Testis (tissue), 2 donors: ENCODE measurements at regions not wholly inside any gene's neighbourhood (a gene's known extent, or its start where the extent isn't known, plus 50 kb on each side); places are given as distances from the start of the nearest gene placed in this dataset.

Source experiments
- DNase-seq: peaks from one replicate; pipeline ENCODE4 v3.0.0-alpha.2; 2019
- H3K27ac ChIP-seq, 2 donors: fragments of 200-600 bp; sonication (generic); one replicate each; pipeline ENCODE4 v1.5.1; 2019
- H3K27me3 ChIP-seq: fragments of 200-600 bp; sonication (generic); one replicate; pipeline ENCODE4 v1.5.1; 2019
- H3K36me3 ChIP-seq: fragments of 200-600 bp; sonication (generic); one replicate; pipeline ENCODE4 v1.5.1; 2017; ENCODE audit warnings: low read depth; ENCODE audit errors: missing control alignments
- H3K4me1 ChIP-seq: fragments of 200-600 bp; sonication (generic); one replicate; pipeline ENCODE4 v1.5.1; 2019
- H3K4me3 ChIP-seq, 2 donors: fragments of 200-600 bp; sonication (generic); one replicate each; pipeline ENCODE4 v1.5.1; 2017 to 2019
- H3K9me3 ChIP-seq: fragments of 200-600 bp; sonication (generic); one replicate; pipeline ENCODE4 v1.5.1; 2017
- POLR2A ChIP-seq: fragments of 450-650 bp; IDR thresholded peaks from one replicate; pipeline ENCODE4 v1.6.1; 2017; ENCODE audit warnings: antibody characterized with exemption, mild to moderate bottlenecking, moderate library complexity
- WGBS, 2 donors: methylation state at CpG; one replicate each; pipeline ENCODE4 v1.1.5; 2018; 5-methylcytosine and 5-hydroxymethylcytosine counted together
- intact Hi-C: fragments of 100-400 bp; cut with DNase I; formaldehyde crosslinking; loops from one replicate; pipeline ENCODE4 v1.15.1; 2023; ENCODE audit warnings: low total_unique reads
- TF ChIP-seq, protein P1 (sequence below), 3 experiments: fragments of 450-650 bp in 2 of 3; fragments of 200-600 bp in 1 of 3; sonication (generic) in 1 of 3; IDR thresholded peaks; one replicate each; pipeline ENCODE4 v1.5.1; 2016 to 2019; ENCODE audit warnings: antibody characterized with exemption in 3 of 3, mild to moderate bottlenecking in 2 of 3, moderate library complexity in 1 of 3

DNA sequence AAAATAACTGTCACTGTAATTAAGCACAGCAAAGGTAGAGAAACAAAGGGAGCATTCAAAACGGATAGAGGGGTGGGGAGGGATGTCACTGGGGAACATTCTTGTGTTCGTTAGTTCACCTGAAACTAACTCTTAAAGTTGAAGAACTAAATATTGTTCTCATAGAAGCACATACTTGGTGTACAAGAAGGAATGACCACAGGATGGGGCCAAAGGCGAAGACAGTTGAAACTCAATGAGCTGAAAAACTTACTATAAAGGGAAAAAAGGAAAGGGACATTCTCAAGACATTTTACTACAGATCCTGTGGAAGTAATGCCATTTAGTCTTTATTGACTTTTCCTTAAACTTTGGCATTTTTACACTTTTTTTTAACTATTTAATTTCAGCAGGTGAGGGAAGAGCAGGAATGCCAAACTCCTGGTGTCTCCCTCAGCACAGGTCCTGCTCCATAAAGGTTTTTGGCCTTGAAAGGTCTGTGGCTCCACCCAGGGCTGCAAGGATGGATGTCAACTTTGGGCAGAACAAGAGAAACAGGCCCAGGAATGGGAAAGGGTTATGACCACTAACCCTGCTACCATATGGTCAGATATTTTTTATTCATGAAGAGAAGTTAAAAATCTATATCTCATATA is 197.6 kb upstream of the RASA1 start:
- DNase-seq: peak; percentile 73

DNA sequence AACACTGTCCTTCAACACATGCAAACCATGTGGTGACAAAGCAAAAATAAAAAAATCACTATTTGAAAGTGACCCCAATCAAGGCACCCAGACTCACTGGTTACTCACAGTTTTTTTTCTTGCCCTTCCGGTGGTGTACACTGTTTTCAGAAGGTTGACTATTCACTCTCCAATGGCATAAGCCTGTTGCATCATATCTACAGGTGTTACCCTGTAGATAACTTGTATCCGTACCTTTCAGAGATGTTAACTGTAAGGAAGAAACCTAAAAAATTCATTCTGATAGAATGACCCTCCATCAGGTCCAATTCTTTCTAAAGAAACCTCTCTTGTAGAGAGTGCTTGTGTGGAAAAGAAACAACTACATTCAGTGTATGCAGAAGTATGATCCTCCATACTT is 193.6 kb upstream of the RASA1 start:
- H3K36me3 ChIP-seq: no peaks in the 10 kb centered on the region
- no peak overlapping the region for H3K4me3 ChIP-seq
- no peaks in the 10 kb centered on the region for H3K27me3 ChIP-seq
- WGBS, 2 donors: 85 to 96% methylated on average over 2 of the region's 2 CpGs
- TF ChIP-seq, protein P1, sequence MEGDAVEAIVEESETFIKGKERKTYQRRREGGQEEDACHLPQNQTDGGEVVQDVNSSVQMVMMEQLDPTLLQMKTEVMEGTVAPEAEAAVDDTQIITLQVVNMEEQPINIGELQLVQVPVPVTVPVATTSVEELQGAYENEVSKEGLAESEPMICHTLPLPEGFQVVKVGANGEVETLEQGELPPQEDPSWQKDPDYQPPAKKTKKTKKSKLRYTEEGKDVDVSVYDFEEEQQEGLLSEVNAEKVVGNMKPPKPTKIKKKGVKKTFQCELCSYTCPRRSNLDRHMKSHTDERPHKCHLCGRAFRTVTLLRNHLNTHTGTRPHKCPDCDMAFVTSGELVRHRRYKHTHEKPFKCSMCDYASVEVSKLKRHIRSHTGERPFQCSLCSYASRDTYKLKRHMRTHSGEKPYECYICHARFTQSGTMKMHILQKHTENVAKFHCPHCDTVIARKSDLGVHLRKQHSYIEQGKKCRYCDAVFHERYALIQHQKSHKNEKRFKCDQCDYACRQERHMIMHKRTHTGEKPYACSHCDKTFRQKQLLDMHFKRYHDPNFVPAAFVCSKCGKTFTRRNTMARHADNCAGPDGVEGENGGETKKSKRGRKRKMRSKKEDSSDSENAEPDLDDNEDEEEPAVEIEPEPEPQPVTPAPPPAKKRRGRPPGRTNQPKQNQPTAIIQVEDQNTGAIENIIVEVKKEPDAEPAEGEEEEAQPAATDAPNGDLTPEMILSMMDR (IDR thresholded peaks at IDR 0.05): no peak
- TF ChIP-seq POLR2A: no peak
- no peak overlapping the region for H3K27ac ChIP-seq
- DNase-seq: no peak
- intact Hi-C loops: no loop called here
- H3K4me1 ChIP-seq: no peaks in the 10 kb centered on the region
- H3K9me3 ChIP-seq: no peaks in the 10 kb centered on the region

More for the DNA sequence above, 197.6 kb upstream of the RASA1 start:
- Histone ChIP-seq H3K4me3 (no peak overlapping the region), H3K27me3 (no peaks in the 10 kb centered on the region), H3K36me3 (no peaks in the 10 kb centered on the region), H3K4me1 (no peaks in the 10 kb centered on the region), H3K27ac (no peak overlapping the region), H3K9me3 (no peaks in the 10 kb centered on the region)
- intact Hi-C loops: no loop called here
- WGBS, 2 donors: 39 to 56% methylated on average over 3 of the region's 3 CpGs
- TF ChIP-seq, protein P1 (IDR thresholded peaks at IDR 0.05): peak in 2 of 3 experiments; percentile 32
- no peak for TF ChIP-seq POLR2A

DNA sequence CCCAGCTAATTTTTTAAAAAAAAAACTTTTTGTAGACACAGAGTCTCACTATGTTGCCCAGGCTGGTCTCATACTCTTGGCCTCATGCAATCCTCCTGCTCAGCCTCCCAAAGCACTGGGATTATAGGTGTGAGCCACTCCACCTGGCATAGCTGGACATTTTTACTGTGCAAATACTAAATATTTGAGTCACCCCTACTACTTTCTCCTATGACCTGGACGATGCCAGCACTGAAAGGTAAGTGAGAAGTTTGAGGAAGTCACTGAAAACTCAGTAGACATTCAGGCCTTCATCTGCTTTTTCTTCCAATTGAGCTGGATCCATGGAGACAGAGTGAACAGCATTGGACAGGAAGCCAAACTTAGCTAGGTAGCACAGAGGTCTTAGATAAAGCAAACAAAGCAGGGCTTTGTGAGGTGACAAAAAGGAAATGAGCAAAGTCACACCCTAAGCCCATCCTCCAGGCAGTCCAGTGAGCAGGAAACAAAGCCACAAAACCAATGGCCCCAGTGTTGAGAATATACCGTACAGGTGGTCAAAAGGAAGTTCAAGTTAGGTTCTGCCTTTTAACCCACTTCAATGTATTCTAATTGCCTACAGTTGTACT is 192.6 kb upstream of the RASA1 start:
- Histone ChIP-seq H3K4me1 (no peaks in the 10 kb centered on the region), H3K36me3 (no peaks in the 10 kb centered on the region), H3K9me3 (no peaks in the 10 kb centered on the region), H3K27ac (no peak overlapping the region), H3K27me3 (no peaks in the 10 kb centered on the region), H3K4me3 (no peak overlapping the region)
- intact Hi-C loops: no loop called here
- TF ChIP-seq, protein P1 (IDR thresholded peaks at IDR 0.05): no peak
- no peak for TF ChIP-seq POLR2A
- WGBS, 2 donors: 71 to 75% methylated on average over 2 of the region's 2 CpGs
- DNase-seq: no peak

DNA sequence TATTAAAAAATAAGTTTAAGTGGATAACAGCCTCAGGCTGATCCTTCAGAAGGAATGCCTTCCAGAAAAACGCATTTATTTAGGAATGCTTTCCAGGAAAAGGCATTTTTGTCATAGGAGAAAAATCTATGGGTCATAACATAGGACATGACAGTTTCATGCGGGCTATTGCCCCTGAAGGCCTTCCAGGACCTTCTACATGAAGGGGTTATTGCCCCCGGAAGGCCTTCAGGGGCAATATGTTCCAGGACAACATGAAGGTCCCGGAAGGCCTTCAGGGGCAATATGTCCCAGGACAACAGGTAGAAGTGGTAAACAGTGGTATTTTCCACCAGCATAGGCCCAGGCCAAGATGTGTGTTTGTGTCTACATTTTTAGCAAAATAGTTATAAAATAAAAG is 191.3 kb upstream of the RASA1 start:
- intact Hi-C loops: no loop called here
- H3K36me3 ChIP-seq: no peaks in the 10 kb centered on the region
- no peak overlapping the region for H3K27ac ChIP-seq
- 91 to 93% methylated on average over 4 of the region's 4 CpGs for WGBS, 2 donors
- no peaks in the 10 kb centered on the region for H3K9me3 ChIP-seq
- no peak for TF ChIP-seq POLR2A
- TF ChIP-seq, protein P1 (IDR thresholded peaks at IDR 0.05): no peak
- H3K4me3 ChIP-seq: no peak overlapping the region
- H3K4me1 ChIP-seq: no peaks in the 10 kb centered on the region
- no peak for DNase-seq
- H3K27me3 ChIP-seq: no peaks in the 10 kb centered on the region

DNA sequence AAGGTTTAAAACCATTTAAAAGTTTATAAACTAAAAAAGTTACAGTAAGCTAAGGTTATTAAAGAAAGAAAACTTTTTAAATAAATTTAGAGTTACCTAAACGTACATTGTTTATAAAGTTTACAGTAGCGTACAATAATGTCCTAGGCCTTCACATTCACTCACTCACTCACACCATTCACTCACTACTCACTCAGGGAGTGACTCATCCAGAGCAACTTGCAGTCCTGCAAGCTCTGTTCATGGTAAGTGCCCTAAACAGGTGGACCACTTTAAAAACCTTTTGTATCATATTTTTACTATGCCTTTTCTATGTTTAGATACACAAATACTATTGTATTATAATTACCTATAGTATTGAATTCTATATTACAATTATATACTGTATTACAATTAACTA is 190.8 kb upstream of the RASA1 start:
- TF ChIP-seq, protein P1 (IDR thresholded peaks at IDR 0.05): no peak
- TF ChIP-seq POLR2A: no peak
- intact Hi-C loops: no loop called here
- H3K4me1 ChIP-seq: peaks cover 3% of the 10 kb centered on the region
- no peak for DNase-seq
- H3K36me3 ChIP-seq: no peaks in the 10 kb centered on the region
- H3K9me3 ChIP-seq: no peaks in the 10 kb centered on the region
- 90 to 92% methylated on average over 2 of the region's 2 CpGs for WGBS, 2 donors
- no peak overlapping the region for H3K27ac ChIP-seq
- no peaks in the 10 kb centered on the region for H3K27me3 ChIP-seq
- H3K4me3 ChIP-seq: no peak overlapping the region
